Lung (tissue), 11 donors: ENCODE measurements at regions not wholly inside any gene's neighbourhood (a gene's known extent, or its start where the extent isn't known, plus 50 kb on each side); places are given as distances from the start of the nearest gene placed in this dataset.

Experiments used
- ATAC-seq: fragments of 200-7000 bp; cut with Tn5 transposase; one replicate; pipeline ENCODE4 v1.9.1; 2020; ENCODE audit warnings: moderate number of reproducible peaks; ENCODE audit not compliant: insufficient read depth, low FRiP score
- DNase-seq, 3 donors: peaks; one replicate each; pipeline ENCODE4 v3.0.0-alpha.2; 2013 to 2017
- H3K27ac ChIP-seq, 2 donors: one replicate each; pipeline ENCODE4 v1.5.1; 2013; ENCODE audit warnings: mild to moderate bottlenecking in 2 of 2, moderate library complexity in 2 of 2, control low read depth in 1 of 2, inconsistent platforms in 1 of 2, low read depth in 1 of 2, low read length in 1 of 2
- H3K27me3 ChIP-seq, 3 donors: one replicate each; pipeline ENCODE4 v1.5.1; 2013; ENCODE audit warnings: low read length in 2 of 3; ENCODE audit not compliant: control insufficient read depth in 3 of 3, insufficient read depth in 3 of 3
- H3K36me3 ChIP-seq, 4 donors: one replicate each; pipeline ENCODE4 v1.5.1; 2013; ENCODE audit warnings: low read length in 4 of 4, mild to moderate bottlenecking in 1 of 4, moderate library complexity in 1 of 4; ENCODE audit not compliant: control insufficient read depth in 4 of 4, insufficient read depth in 4 of 4
- H3K4me1 ChIP-seq, 5 donors: one replicate each; pipeline ENCODE4 v1.5.1; 2013; ENCODE audit warnings: low read length in 5 of 5, mild to moderate bottlenecking in 2 of 5, moderate library complexity in 1 of 5; ENCODE audit not compliant: control insufficient read depth in 5 of 5, insufficient read depth in 5 of 5
- H3K4me3 ChIP-seq: one replicate; pipeline ENCODE4 v1.5.1; 2013; ENCODE audit warnings: mild to moderate bottlenecking, control low read depth, moderate library complexity
- H3K9ac ChIP-seq, 2 donors: one replicate each; pipeline ENCODE4 v1.5.1; 2013; ENCODE audit warnings: low read length in 2 of 2, control low read depth in 1 of 2; ENCODE audit not compliant: insufficient read depth in 1 of 2
- H3K9me3 ChIP-seq, 4 donors: one replicate each; pipeline ENCODE4 v1.5.1; 2013; ENCODE audit warnings: low read length in 3 of 4, mild to moderate bottlenecking in 1 of 4, moderate library complexity in 1 of 4; ENCODE audit not compliant: control insufficient read depth in 4 of 4, insufficient read depth in 3 of 4
- WGBS, 2 donors: extraction: QIAGEN DNeasy Blood & Tissue Kit; methylation state at CpG; one replicate each; pipeline ENCODE4 v1.1.7; 2013; 5-methylcytosine and 5-hydroxymethylcytosine counted together
- TF ChIP-seq, protein P1 (sequence below): IDR thresholded peaks from 2 replicates; pipeline ENCODE4 v1.5.1; 2012; ENCODE audit warnings: mild to moderate bottlenecking; ENCODE audit errors: control extremely low read depth, extremely low read depth
- donor health status: control.
- donor health status: control.
- donor health status: Bipolar disorder and iron deficiency.
- donor health status: healthy.
- donor health status: DM: yes; HTN: yes; CAD: no.

DNA sequence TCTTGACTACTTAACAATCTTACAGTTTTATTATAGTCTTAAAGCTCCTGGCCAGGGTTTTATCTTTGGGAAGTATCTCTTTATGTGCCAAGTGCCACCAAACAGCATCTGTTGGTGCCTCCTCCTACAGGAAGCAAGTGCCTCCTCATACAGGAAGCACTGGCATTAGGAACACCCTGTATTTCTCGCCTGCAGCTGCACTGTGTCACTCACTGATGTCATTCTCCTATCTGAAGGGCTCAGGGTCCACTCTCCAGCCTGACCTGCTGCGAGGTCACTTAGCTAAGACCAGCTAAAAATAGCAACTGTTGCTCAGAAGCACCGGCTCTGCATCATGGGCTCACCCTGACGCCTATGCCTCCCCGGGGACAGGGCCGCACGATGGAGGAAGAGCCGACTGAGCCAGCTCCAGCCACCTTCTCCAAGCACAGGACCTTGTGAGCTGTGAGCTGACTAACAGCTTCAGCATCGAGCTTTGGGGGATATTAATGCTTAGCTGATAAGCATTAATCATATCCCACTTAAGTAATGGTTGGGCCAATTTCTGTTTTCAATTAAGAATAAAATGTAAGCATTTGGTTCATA is 66.3 kb upstream of the CD93 start:
- TF ChIP-seq, protein P1, sequence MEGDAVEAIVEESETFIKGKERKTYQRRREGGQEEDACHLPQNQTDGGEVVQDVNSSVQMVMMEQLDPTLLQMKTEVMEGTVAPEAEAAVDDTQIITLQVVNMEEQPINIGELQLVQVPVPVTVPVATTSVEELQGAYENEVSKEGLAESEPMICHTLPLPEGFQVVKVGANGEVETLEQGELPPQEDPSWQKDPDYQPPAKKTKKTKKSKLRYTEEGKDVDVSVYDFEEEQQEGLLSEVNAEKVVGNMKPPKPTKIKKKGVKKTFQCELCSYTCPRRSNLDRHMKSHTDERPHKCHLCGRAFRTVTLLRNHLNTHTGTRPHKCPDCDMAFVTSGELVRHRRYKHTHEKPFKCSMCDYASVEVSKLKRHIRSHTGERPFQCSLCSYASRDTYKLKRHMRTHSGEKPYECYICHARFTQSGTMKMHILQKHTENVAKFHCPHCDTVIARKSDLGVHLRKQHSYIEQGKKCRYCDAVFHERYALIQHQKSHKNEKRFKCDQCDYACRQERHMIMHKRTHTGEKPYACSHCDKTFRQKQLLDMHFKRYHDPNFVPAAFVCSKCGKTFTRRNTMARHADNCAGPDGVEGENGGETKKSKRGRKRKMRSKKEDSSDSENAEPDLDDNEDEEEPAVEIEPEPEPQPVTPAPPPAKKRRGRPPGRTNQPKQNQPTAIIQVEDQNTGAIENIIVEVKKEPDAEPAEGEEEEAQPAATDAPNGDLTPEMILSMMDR, result no peak
- WGBS, 2 donors, result 14 to 26% methylated on average over 9 of the region's 9 CpGs
- no peaks in the 10 kb centered on the region for H3K36me3 ChIP-seq
- ATAC-seq, result peak; percentile 37
- peak in 2 of 3 donors; percentile 40 to 58 for DNase-seq
- H3K9me3 ChIP-seq, result no peaks in the 10 kb centered on the region
- no peaks in the 10 kb centered on the region for H3K27me3 ChIP-seq
- H3K4me1 ChIP-seq, result peaks cover 0 to 30% (median 4%) of the 10 kb centered on the region in 5 donors
- no peak overlapping the region for H3K4me3 ChIP-seq
- no peak overlapping the region for H3K9ac ChIP-seq
- peak overlapping the region; percentile 62 to 80 for H3K27ac ChIP-seq

DNA sequence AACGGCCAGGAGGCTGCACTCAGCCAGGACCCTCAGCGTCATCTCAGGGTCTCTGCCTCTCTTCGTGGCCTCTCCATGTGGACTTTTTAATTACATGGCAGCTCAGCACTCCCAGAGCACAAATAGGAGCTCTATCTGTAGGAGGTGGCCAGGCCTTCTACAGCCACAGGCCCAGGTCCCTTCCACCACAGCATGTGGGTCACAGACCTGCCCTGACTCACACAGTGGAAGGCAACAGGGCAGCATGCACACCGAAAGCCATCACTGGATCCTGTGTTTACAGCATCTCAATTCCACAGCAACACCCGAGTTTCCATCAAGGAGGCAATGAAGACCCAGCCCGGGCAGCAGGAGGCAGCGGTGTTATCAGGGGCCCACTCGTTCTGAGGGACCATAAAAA is 65.8 kb upstream of the CD93 start:
- WGBS, 2 donors, result 61 to 72% methylated on average over 8 of the region's 8 CpGs
- Histone ChIP-seq H3K9ac (no peak overlapping the region), H3K27me3 (no peaks in the 10 kb centered on the region), H3K4me1 (peaks cover 0 to 30% (median 4%) of the 10 kb centered on the region in 5 donors), H3K36me3 (no peaks in the 10 kb centered on the region), H3K4me3 (no peak overlapping the region), H3K9me3 (no peaks in the 10 kb centered on the region), H3K27ac (peak overlapping the region; percentile 80 to 81)
- no peak for DNase-seq
- TF ChIP-seq, protein P1, result no peak
- no peak for ATAC-seq

- 79 to 84% methylated on average over 8 of the region's 8 CpGs for WGBS, 2 donors
- DNase-seq, result no peak
- Histone ChIP-seq H3K27me3 (no peaks in the 10 kb centered on the region), H3K4me3 (no peak overlapping the region), H3K36me3 (no peaks in the 10 kb centered on the region), H3K27ac (peak overlapping the region; percentile 80 to 81), H3K9ac (no peak overlapping the region), H3K9me3 (no peaks in the 10 kb centered on the region), H3K4me1 (peaks cover 0 to 30% (median 4%) of the 10 kb centered on the region in 5 donors)
- TF ChIP-seq, protein P1, result no peak
- ATAC-seq, result no peak
Measured at GRCh38 chr20:23151008-23151703, 65.0 kb upstream of the CD93 start.
